ENCODE measurements at regions not wholly inside any gene's neighbourhood (a gene's known extent, or its start where the extent isn't known, plus 50 kb on each side); places are given as distances from the start of the nearest gene placed in this dataset.
"Not testable (repeated sequence)": the region's sequence is repeated elsewhere in the genome, so short reads cannot be mapped to it uniquely, and the experiment has no call there.

DNA sequence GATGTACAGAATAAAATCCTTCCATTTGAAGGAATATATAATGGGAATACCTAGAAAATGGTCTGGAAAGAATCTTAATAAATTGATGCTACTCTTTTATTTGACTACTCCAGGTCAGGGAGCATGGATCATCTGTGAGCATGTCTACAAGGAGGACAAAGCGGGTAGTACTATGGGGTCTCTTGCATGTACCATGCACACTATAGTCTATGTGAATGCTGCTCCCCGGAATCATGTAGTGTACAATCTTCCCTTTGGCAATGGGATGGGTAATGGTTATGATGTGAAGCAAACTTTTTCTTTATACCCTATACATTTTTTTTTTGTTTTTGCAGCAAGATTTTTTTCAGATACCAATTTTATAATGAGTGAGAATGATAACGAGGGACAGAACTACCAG, 139.1 kb downstream of the SYT15 start:
- DNase-seq; intact Hi-C loops (cut with DNase I; ENCODE audit: low total_unique reads); H3K27me3 ChIP-seq; H3K9me3 ChIP-seq; H3K4me1 ChIP-seq; H3K27ac ChIP-seq; H3K36me3 ChIP-seq (ENCODE audit: low read depth, missing control alignments); H3K4me3 ChIP-seq: not testable (repeated sequence)
- WGBS, 2 donors: 91 to 92% methylated on average over 3 of the region's 3 CpGs

DNA sequence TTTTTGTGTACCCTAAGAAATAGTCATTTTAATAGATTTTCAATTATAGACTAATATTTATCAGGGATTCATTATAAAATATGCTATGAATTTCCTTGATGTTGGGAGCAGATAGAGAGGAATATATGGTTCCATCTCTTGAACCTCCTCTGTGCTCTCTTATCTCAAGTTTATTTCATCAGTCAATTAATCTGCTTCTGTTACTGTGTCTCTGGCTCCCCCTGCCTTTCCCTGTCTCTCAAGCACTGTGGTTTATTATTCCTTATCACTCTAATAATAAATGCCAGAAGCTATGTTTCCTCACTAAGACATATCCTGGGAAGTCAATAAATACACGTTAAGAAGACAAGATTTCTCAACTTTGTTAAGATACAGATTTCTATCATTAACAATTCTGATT, 141.5 kb downstream of the SYT15 start:
- H3K36me3 ChIP-seq (ENCODE audit: low read depth, missing control alignments); H3K27me3 ChIP-seq; DNase-seq; H3K4me1 ChIP-seq; H3K27ac ChIP-seq; intact Hi-C loops (cut with DNase I; ENCODE audit: low total_unique reads); H3K4me3 ChIP-seq; H3K9me3 ChIP-seq: not testable (repeated sequence)
- WGBS, 2 donors: no CpG with 5 or more reads among the region's 1 CpG

DNA sequence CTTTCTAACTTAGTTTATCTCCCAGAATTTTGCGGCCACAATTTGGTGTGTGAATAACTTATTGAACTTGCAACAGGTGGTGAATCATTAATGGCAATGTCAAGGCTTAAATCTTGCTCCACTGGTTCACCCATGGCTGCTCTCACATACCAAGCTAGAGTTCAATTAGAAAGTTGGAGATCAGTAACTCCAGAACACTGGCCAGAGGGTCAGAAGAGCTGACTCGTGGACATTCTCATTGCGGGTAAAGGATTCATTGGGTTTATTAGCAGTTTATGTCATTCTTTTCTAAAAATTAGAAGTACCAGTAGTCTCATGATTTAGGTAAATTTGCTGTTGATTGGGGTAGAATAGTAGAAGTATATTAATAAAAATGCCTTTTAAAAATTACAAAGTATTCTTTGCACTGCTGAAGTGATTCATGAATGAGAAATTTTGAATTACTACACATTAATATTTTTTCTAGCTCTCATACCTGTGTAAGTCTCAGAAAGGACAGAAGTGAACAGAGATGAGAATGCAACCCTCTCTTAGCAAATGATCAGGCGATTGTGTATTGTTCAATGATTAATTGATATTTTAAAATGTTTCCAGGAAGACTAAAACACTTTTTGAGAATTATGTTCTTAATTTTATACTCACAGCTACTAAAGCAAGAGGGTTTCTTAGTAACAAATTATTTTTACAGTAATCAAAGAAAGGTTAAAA, 142.0 kb downstream of the SYT15 start:
- WGBS, 2 donors: 75 to 84% methylated on average over 3 of the region's 4 CpGs
- H3K27ac ChIP-seq; H3K4me1 ChIP-seq; H3K9me3 ChIP-seq; H3K36me3 ChIP-seq (ENCODE audit: low read depth, missing control alignments); intact Hi-C loops (cut with DNase I; ENCODE audit: low total_unique reads); H3K27me3 ChIP-seq; DNase-seq; H3K4me3 ChIP-seq: not testable (repeated sequence)

DNA sequence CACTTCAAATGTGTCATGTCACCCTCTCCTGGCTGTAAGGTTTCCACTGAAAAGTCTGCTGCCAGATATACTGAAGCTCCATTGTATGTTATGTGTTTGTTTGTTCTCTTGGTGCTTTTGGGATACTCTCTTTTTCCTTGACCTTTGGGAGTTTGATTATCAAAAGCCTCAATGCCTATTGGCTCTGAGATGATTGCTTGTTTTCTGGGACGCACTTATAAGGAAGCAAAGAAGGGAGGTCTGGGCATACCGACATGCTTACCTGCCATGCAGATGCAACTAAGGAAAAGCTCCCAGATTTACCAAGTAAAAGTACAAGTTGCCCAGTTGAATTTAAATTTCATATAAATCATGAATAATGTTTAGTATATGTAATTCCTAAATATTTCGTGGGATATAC, 145.3 kb downstream of the SYT15 start:
- H3K4me1 ChIP-seq; H3K9me3 ChIP-seq; H3K36me3 ChIP-seq (ENCODE audit: low read depth, missing control alignments); H3K4me3 ChIP-seq; DNase-seq; H3K27me3 ChIP-seq; H3K27ac ChIP-seq; intact Hi-C loops (cut with DNase I; ENCODE audit: low total_unique reads): not testable (repeated sequence)
- 85 to 86% methylated on average over 3 of the region's 3 CpGs for WGBS, 2 donors

DNA sequence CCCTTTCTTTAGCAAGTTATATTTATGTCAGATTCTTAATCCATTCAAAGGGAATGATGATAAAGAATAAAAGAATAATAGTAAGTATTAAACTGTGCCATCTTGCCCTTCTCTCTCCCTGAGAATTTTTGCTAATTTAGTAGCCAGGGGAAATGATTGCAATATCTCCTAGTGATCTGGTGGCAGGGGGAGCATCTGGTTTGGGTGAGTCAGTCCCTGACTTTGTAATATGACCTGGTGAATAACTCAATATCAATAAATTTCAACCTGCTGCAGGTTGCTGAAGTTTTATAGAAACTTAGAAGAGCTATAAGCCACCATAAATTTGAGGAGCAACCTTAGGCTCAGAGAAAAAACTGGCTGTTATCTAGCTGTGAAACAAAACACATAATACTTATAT, 149.4 kb downstream of the SYT15 start:
- intact Hi-C loops (cut with DNase I; ENCODE audit: low total_unique reads); H3K27me3 ChIP-seq; H3K27ac ChIP-seq; H3K4me1 ChIP-seq; DNase-seq; H3K4me3 ChIP-seq; H3K36me3 ChIP-seq (ENCODE audit: low read depth, missing control alignments); H3K9me3 ChIP-seq: not testable (repeated sequence)

DNA sequence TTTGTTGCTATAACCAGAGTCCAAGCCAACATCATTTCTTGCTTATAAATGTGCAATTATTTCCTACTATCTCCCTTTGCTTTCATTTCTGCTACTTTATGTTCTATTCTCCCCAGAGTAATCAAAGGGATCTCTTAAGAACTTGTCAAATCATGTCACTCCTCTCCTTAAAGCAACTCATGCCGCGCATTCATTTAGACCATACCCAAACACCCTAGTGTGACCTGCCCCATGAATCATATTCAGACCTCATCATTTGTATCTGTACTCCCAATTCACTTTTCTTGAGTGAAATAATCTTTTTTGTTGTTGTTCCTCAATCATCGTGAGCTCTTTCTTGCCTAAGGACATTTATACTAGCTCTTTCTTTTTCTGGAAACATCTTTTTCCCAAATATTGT, 151.8 kb downstream of the SYT15 start:
- DNase-seq; H3K27me3 ChIP-seq; H3K36me3 ChIP-seq (ENCODE audit: low read depth, missing control alignments); H3K9me3 ChIP-seq; intact Hi-C loops (cut with DNase I; ENCODE audit: low total_unique reads); H3K27ac ChIP-seq; H3K4me1 ChIP-seq; H3K4me3 ChIP-seq: not testable (repeated sequence)
- WGBS, 2 donors: no CpG with 5 or more reads among the region's 3 CpGs

DNA sequence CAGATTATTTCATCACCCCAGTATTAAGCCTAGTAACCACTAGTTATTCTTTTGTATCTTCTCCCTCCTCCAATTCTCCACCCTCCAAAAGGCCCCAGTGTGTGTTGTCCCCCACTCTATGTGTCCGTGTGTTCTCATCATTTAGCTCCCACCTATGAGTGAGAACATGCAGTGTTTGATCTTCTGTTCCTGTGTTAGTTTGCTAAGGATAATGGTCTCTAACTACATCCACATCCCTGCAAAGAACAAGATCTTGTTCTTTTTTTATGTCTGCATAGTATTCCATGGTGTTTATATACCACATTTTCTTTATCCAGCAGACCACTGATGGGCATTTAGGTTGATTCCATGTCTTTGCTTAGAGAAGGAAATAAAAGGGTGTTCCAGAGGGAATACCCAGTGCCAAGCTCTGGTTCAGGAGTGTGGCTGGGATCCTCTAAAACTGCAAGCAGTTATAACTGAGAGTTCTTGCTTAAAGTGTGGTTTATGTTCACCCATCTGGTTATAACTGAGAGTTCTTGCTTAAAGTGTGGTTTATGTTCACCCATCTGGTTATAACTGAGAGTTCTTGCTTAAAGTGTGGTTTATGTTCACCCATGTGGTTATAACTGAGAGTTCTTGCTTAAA, 154.8 kb downstream of the SYT15 start:
- intact Hi-C loops (cut with DNase I; ENCODE audit: low total_unique reads); H3K4me1 ChIP-seq: not testable (repeated sequence)

DNA sequence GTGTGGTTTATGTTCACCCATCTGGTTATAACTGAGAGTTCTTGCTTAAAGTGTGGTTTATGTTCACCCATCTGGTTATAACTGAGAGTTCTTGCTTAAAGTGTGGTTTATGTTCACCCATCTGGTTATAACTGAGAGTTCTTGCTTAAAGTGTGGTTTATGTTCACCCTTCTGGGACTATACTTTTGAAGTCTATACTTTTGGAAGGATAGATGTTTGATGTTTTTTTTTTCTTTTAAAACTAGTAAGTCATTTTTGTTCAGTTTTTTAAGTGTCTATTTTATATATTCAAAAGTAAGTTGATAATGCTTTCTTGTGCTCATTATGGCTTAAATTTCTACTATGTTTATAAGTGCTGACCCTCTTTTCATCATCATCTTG, 155.3 kb downstream of the SYT15 start:
- H3K9me3 ChIP-seq; H3K4me1 ChIP-seq; H3K36me3 ChIP-seq (ENCODE audit: low read depth, missing control alignments); H3K4me3 ChIP-seq; H3K27ac ChIP-seq; intact Hi-C loops (cut with DNase I; ENCODE audit: low total_unique reads); H3K27me3 ChIP-seq; DNase-seq: not testable (repeated sequence)

More for the DNA sequence above, 154.8 kb downstream of the SYT15 start:
- H3K36me3 ChIP-seq (ENCODE audit: low read depth, missing control alignments); H3K27me3 ChIP-seq; DNase-seq; H3K4me3 ChIP-seq; H3K27ac ChIP-seq; H3K9me3 ChIP-seq: not testable (repeated sequence)
- WGBS, 2 donors: no CpG with 5 or more reads among the region's 1 CpG

DNA sequence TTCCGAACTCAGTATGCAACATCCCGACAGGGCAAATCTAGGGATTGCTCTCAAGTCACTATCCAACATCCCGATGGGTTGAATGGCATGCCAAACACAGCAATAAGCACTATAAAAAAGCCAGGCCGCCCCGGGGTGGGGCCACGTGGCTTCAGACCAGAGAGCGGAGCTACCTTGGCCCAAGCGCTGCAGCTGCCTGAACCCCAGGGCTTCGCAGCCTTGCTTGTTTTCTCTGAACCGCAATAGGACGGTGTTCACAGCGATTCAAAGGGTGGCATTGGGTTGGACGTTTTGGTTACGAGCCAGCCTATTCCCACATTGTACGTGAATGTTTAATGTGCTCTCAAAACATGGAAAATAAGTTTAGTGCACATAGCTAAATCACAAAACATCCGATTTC, 161.0 kb downstream of the SYT15 start:
- 48% methylated on average over 12 of the region's 16 CpGs; no CpG with 5 or more reads in 1 of the 2 donors for WGBS, 2 donors
- H3K27ac ChIP-seq; H3K9me3 ChIP-seq; H3K4me1 ChIP-seq; H3K27me3 ChIP-seq; intact Hi-C loops (cut with DNase I; ENCODE audit: low total_unique reads); H3K36me3 ChIP-seq (ENCODE audit: low read depth, missing control alignments); DNase-seq; H3K4me3 ChIP-seq: not testable (repeated sequence)

DNA sequence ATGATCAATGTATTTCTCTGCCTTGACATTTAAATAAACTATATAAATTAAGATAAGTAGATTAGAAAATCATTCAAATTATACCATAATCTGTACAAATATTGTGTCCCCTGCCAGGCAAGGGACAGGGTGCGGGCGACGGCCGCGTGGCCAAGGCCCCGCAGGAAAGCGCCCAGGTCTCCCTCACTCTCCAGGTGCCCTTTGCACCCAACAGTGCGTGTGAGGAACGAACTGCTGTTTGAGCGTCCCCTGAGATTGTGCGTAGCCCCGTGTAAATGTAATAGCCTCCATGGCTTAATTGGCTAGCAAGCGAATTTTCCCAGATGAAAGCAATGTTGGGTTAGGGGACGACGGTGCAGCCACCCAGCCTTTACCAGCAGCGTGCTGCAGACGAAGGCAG, 161.4 kb downstream of the SYT15 start:
- H3K36me3 ChIP-seq (ENCODE audit: low read depth, missing control alignments); H3K9me3 ChIP-seq; DNase-seq; H3K27me3 ChIP-seq; H3K4me1 ChIP-seq; intact Hi-C loops (cut with DNase I; ENCODE audit: low total_unique reads); H3K4me3 ChIP-seq; H3K27ac ChIP-seq: not testable (repeated sequence)
- WGBS, 2 donors: 59% methylated on average over 14 of the region's 17 CpGs; no CpG with 5 or more reads in 1 of the 2 donors

DNA sequence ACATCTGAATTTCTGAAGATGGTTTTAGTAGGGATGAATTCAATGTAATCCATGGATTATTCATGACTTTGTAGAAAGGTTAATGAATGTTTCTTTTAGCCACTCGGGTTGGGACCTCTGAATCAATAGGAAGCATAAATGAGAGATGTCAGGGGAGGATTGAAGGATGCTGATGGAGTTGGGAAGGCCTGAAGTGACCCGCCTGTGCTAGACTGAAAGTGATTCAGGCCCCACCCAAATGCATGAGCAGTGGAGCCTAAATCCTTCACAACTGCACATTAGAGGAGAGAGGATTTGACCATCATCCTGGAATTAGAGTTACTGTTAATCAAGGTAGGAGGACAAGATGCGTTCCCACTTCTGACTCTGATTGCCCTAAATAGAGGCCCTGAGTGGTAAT, 162.2 kb upstream of the PTPN20 start:
- H3K4me1 ChIP-seq; H3K36me3 ChIP-seq (ENCODE audit: low read depth, missing control alignments); H3K4me3 ChIP-seq; intact Hi-C loops (cut with DNase I; ENCODE audit: low total_unique reads); DNase-seq; H3K27ac ChIP-seq; H3K9me3 ChIP-seq; H3K27me3 ChIP-seq: not testable (repeated sequence)
- WGBS, 2 donors: 93 to 100% methylated on average over 1 to 3 of the region's 3 CpGs

DNA sequence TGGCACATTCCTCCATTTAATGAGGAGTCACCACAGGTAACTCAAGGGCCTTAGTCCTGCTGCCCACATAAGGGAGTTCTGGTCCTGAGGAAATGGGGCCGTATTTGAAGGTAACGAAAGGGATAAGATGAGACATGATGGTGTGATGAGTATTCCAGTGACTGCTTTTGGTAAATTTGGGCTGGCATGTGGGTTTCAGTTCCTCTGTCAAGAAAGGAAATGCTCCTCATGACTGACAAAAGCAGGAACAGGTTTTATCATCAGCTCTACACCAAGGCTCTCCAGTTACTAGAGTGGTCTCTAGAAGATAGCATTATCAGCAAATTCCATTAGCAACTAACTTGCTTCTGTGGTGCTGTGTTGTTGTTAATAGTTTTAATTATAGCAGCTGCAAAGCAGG, 161.8 kb upstream of the PTPN20 start:
- H3K4me1 ChIP-seq; DNase-seq; H3K27ac ChIP-seq; H3K4me3 ChIP-seq; intact Hi-C loops (cut with DNase I; ENCODE audit: low total_unique reads); H3K36me3 ChIP-seq (ENCODE audit: low read depth, missing control alignments); H3K27me3 ChIP-seq; H3K9me3 ChIP-seq: not testable (repeated sequence)
- WGBS, 2 donors: 90 to 91% methylated on average over 2 of the region's 2 CpGs

Measured in testis (tissue), 2 donors.